ENCODE measurements at regions not wholly inside any gene's neighbourhood (a gene's known extent, or its start where the extent isn't known, plus 50 kb on each side); places are given as distances from the start of the nearest gene placed in this dataset.
A peak's percentile ranks its signal among the peaks of the same experiment; 100 is the strongest.

- no peak for DNase-seq (ENCODE audit: low read depth)
- no peak for TF ChIP-seq CTCF (conservative IDR thresholded peaks at IDR 0.05; ENCODE audit: low read depth, low read length)
- H3K4me3 ChIP-seq (ENCODE audit: low read depth, low read length) = no peak overlapping the region
These were observed 436.6 kb upstream of the MPDZ start for GRCh38 chr9:13716090-13716489.

- H3K4me3 ChIP-seq (ENCODE audit: low read depth, low read length) = no peak overlapping the region
- no peak for DNase-seq (ENCODE audit: low read depth)
These were observed 435.9 kb upstream of the MPDZ start for GRCh38 chr9:13715430-13715829.

DNA sequence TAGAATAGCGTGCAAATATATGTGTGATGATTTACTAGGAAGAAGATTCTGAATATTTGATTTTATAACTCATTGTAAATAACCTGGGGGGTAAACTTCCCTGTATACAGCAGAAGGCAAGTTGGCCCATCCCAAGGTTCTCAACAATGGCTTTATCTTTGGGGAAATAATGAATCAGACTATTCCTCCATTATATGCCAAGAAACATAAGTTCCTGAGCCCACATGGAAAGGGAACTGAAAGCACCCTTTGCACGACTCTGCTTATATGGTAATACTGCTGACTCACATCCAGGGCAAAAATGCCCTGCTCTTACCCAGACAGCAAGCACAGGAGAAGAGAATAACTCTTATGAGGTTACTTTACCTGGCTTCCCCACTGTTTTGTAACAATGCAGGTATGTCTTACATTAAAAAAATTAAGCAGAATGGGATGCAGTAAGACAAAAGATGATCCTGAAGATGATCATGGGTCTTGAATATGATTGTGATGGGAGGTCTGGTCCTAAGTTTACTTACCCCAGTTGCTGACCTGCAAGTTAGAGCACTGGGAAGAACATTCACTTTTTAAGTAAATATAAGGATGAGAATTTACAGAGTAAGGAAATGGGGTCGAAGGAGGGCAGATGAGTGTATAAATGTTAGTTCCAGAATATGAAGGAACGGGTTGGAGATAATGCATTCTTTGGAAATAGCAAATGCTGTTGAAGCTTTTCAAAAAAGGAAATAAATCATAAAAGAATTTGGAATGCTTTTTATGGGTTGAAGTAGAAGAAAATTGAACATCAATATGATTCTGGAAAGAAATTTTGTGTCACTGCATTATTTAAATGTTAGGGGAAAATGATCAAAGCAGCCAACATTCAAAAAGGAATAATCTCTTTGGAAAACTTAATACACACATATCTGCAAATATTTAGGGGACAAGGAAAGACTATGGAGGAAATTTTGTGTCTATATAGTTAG lies 428.4 kb upstream of the MPDZ start:
- TF ChIP-seq CTCF (conservative IDR thresholded peaks at IDR 0.05; ENCODE audit: low read depth, low read length) = no peak
- H3K4me3 ChIP-seq (ENCODE audit: low read depth, low read length) = no peak overlapping the region
- DNase-seq (ENCODE audit: low read depth) = peak; percentile 55

More at GRCh38 chr9:13715430-13715829, 435.9 kb upstream of the MPDZ start:
- no peak for TF ChIP-seq CTCF (conservative IDR thresholded peaks at IDR 0.05; ENCODE audit: low read depth, low read length)

DNA sequence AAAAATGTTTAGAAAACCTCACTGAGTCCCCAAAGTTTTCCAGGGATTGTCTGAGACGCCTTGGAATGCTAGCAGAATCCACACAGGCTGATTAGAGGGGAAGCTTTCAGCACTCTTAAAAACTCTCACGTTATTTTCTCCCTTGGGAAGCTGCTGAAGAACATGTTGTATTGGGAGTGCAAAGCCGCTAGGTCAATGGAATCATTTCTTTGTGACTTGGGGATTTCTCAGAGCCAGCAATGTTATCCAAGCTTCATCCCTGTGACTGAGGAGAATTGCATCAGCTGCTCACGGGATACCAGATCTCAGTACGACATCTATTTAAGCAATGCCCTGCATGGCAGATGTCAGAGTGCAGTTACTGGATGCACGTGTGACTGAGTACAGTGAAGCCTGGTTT lies 426.4 kb upstream of the MPDZ start:
- TF ChIP-seq CTCF (conservative IDR thresholded peaks at IDR 0.05; ENCODE audit: low read depth, low read length) = no peak
- DNase-seq (ENCODE audit: low read depth) = peak; percentile 84
- H3K4me3 ChIP-seq (ENCODE audit: low read depth, low read length) = no peak overlapping the region

GRCh38 chr9:13705373-13705772 lies 425.9 kb upstream of the MPDZ start:
- no peak for TF ChIP-seq CTCF (conservative IDR thresholded peaks at IDR 0.05; ENCODE audit: low read depth, low read length)
- no peak for DNase-seq (ENCODE audit: low read depth)
- H3K4me3 ChIP-seq (ENCODE audit: low read depth, low read length) = no peak overlapping the region

- H3K4me3 ChIP-seq (ENCODE audit: low read depth, low read length) = no peak overlapping the region
- TF ChIP-seq CTCF (conservative IDR thresholded peaks at IDR 0.05; ENCODE audit: low read depth, low read length) = no peak
- no peak for DNase-seq (ENCODE audit: low read depth)
These were observed 411.1 kb upstream of the MPDZ start for GRCh38 chr9:13690595-13690994.

- no peak for TF ChIP-seq CTCF (conservative IDR thresholded peaks at IDR 0.05; ENCODE audit: low read depth, low read length)
- no peak overlapping the region for H3K4me3 ChIP-seq (ENCODE audit: low read depth, low read length)
- no peak for DNase-seq (ENCODE audit: low read depth)
These were observed 410.4 kb upstream of the MPDZ start for GRCh38 chr9:13689925-13690324.

Data from choroid plexus epithelial cell (primary cell).